Trophoblast cell (in vitro differentiated cells and primary cell): ENCODE measurements at regions not wholly inside any gene's neighbourhood (a gene's known extent, or its start where the extent isn't known, plus 50 kb on each side); places are given as distances from the start of the nearest gene placed in this dataset.
A peak's percentile ranks its signal among the peaks of the same experiment; 100 is the strongest.

Source experiments
- DNase-seq, 2 donors: peaks; one replicate each; pipeline ENCODE4 v3.0.0-alpha.2; 2016
- H2AFZ ChIP-seq: 2 replicates; pipeline ENCODE4 v1.6.1; 2013; ENCODE audit warnings: low read length, moderate library complexity, mild to moderate bottlenecking; ENCODE audit not compliant: insufficient read depth, poor library complexity
- H2AK5ac ChIP-seq: 2 replicates; pipeline ENCODE4 v1.6.1; 2013; ENCODE audit warnings: mild to moderate bottlenecking, low read length
- H2BK120ac ChIP-seq: 2 replicates; pipeline ENCODE4 v1.6.1; 2013; ENCODE audit warnings: low read length, mild to moderate bottlenecking, moderate library complexity; ENCODE audit not compliant: insufficient read depth, poor library complexity
- H2BK12ac ChIP-seq: 2 replicates; pipeline ENCODE4 v1.6.1; 2013; ENCODE audit warnings: mild to moderate bottlenecking, low read length, moderate library complexity
- H2BK5ac ChIP-seq: 2 replicates; pipeline ENCODE4 v1.6.1; 2013; ENCODE audit warnings: low read length, low read depth, moderate library complexity, mild to moderate bottlenecking; ENCODE audit not compliant: poor library complexity
- H3K14ac ChIP-seq: 2 replicates; pipeline ENCODE4 v1.6.1; 2013; ENCODE audit warnings: mild to moderate bottlenecking, low read length
- H3K18ac ChIP-seq: 2 replicates; pipeline ENCODE4 v1.6.1; 2013; ENCODE audit warnings: mild to moderate bottlenecking, low read length
- H3K23ac ChIP-seq: 2 replicates; pipeline ENCODE4 v1.6.1; 2013; ENCODE audit warnings: low read length
- H3K27ac ChIP-seq: 2 replicates; pipeline ENCODE4 v1.5.1; 2013; ENCODE audit warnings: low read depth, mild to moderate bottlenecking, inconsistent platforms, low read length, moderate library complexity
- H3K27me3 ChIP-seq: 2 replicates; pipeline ENCODE4 v1.6.1; 2013; ENCODE audit warnings: inconsistent platforms, mild to moderate bottlenecking, low read length, moderate library complexity; ENCODE audit not compliant: insufficient read depth
- H3K36me3 ChIP-seq, 2 experiments: 1 replicate in 1 of 2; 2 replicates in 1 of 2; pipeline ENCODE4 v1.6.1; 2013; ENCODE audit warnings: low read length in 2 of 2, mild to moderate bottlenecking in 2 of 2, moderate library complexity in 1 of 2; ENCODE audit not compliant: insufficient read depth in 2 of 2, control insufficient read depth in 1 of 2
- H3K4ac ChIP-seq: 2 replicates; pipeline ENCODE4 v1.6.1; 2013; ENCODE audit warnings: low read depth, mild to moderate bottlenecking, low read length, moderate library complexity
- H3K4me1 ChIP-seq, 2 experiments: 1 replicate in 1 of 2; 2 replicates in 1 of 2; pipeline ENCODE4 v1.6.1; 2013; ENCODE audit warnings: low read length in 2 of 2, mild to moderate bottlenecking in 2 of 2, moderate library complexity in 1 of 2; ENCODE audit not compliant: insufficient read depth in 2 of 2, control insufficient read depth in 1 of 2
- H3K4me2 ChIP-seq: 2 replicates; pipeline ENCODE4 v1.6.1; 2013; ENCODE audit warnings: inconsistent platforms, mild to moderate bottlenecking, low read length, moderate library complexity
- H3K4me3 ChIP-seq: 2 replicates; pipeline ENCODE4 v1.5.1; 2013; ENCODE audit warnings: mild to moderate bottlenecking, low read depth, low read length, inconsistent platforms
- H3K79me1 ChIP-seq: one replicate; pipeline ENCODE4 v1.6.1; 2013; ENCODE audit warnings: low read length
- H3K79me2 ChIP-seq: 2 replicates; pipeline ENCODE4 v1.6.1; 2013; ENCODE audit warnings: low read length, mild to moderate bottlenecking; ENCODE audit not compliant: control insufficient read depth, insufficient read depth, poor library complexity
- H3K9ac ChIP-seq: 2 replicates; pipeline ENCODE4 v1.6.1; 2013; ENCODE audit warnings: mild to moderate bottlenecking, low read length
- H3K9me3 ChIP-seq: 2 replicates; pipeline ENCODE4 v1.6.1; 2013; ENCODE audit warnings: low read depth, mild to moderate bottlenecking, control low read depth, inconsistent platforms, low read length; ENCODE audit not compliant: insufficient read depth
- H4K12ac ChIP-seq: 2 replicates; pipeline ENCODE4 v1.6.1; 2013; ENCODE audit warnings: low read depth, mild to moderate bottlenecking, low read length, moderate library complexity
- H4K8ac ChIP-seq: 2 replicates; pipeline ENCODE4 v1.6.1; 2013; ENCODE audit warnings: low read depth, mild to moderate bottlenecking, low read length, moderate library complexity
- H4K91ac ChIP-seq: one replicate; pipeline ENCODE4 v1.6.1; 2013; ENCODE audit warnings: low read depth, mild to moderate bottlenecking, low read length, moderate library complexity
- WGBS: extraction: QIAGEN DNeasy Blood & Tissue Kit; methylation state at CpG from one replicate; pipeline ENCODE4 v1.1.7; 2013; ENCODE audit warnings: missing lambda C conversion rate; ENCODE audit not compliant: insufficient read length, insufficient coverage; ENCODE audit errors: extremely low coverage; 5-methylcytosine and 5-hydroxymethylcytosine counted together

GRCh38 chr10:113283189-113283588 is 269.7 kb upstream of the HABP2 start:
- Histone ChIP-seq H3K23ac (no peak overlapping the region), H3K4me1 (no peaks in the 10 kb centered on the region)

GRCh38 chr10:113284635-113285034 is 268.2 kb upstream of the HABP2 start:
- H3K79me2 ChIP-seq: no peaks in the 10 kb centered on the region
- no peak overlapping the region for H3K4me2 ChIP-seq
- H3K27me3 ChIP-seq: no peaks in the 10 kb centered on the region
- H3K14ac ChIP-seq: no peak overlapping the region
- peaks cover 2% of the 10 kb centered on the region for H3K9me3 ChIP-seq
- H2AK5ac ChIP-seq: no peak overlapping the region
- no peak overlapping the region for H2BK120ac ChIP-seq
- H4K8ac ChIP-seq: no peak overlapping the region
- no CpG with 5 or more reads among the region's 4 CpGs for WGBS
- no peak overlapping the region for H3K9ac ChIP-seq
- H2BK5ac ChIP-seq: no peak overlapping the region
- no peak overlapping the region for H3K27ac ChIP-seq
- no peaks in the 10 kb centered on the region for H3K36me3 ChIP-seq
- no peak overlapping the region for H3K4me3 ChIP-seq
- H3K23ac ChIP-seq: no peak overlapping the region
- no peak overlapping the region for H3K4ac ChIP-seq
- H3K18ac ChIP-seq: no peak overlapping the region
- no peak overlapping the region for H2BK12ac ChIP-seq
- no peak overlapping the region for H4K91ac ChIP-seq
- no peaks in the 10 kb centered on the region for H3K79me1 ChIP-seq
- no peak overlapping the region for H4K12ac ChIP-seq
- no peak for DNase-seq
- H3K4me1 ChIP-seq: no peaks in the 10 kb centered on the region
- H2AFZ ChIP-seq: no peak overlapping the region

More at GRCh38 chr10:113283189-113283588, 269.7 kb upstream of the HABP2 start:
- WGBS: no CpG with 5 or more reads among the region's 5 CpGs
- Histone ChIP-seq H3K27ac (no peak overlapping the region), H3K79me1 (no peaks in the 10 kb centered on the region), H3K18ac (no peak overlapping the region), H2BK12ac (no peak overlapping the region), H3K4me2 (no peak overlapping the region), H2AFZ (no peak overlapping the region), H2BK5ac (no peak overlapping the region), H3K4me3 (no peak overlapping the region), H2AK5ac (no peak overlapping the region), H3K4ac (no peak overlapping the region), H3K27me3 (no peaks in the 10 kb centered on the region), H4K91ac (no peak overlapping the region), H3K9ac (no peak overlapping the region), H3K36me3 (no peaks in the 10 kb centered on the region), H4K8ac (no peak overlapping the region), H3K14ac (no peak overlapping the region), H2BK120ac (no peak overlapping the region), H3K79me2 (no peaks in the 10 kb centered on the region), H4K12ac (no peak overlapping the region), H3K9me3 (peaks cover 2% of the 10 kb centered on the region)
- peak in 1 of 2 donors; percentile 38 for DNase-seq

- Histone ChIP-seq H3K79me2 (no peaks in the 10 kb centered on the region), H2AFZ (no peak overlapping the region), H3K27me3 (no peaks in the 10 kb centered on the region), H3K18ac (no peak overlapping the region), H3K14ac (no peak overlapping the region), H2AK5ac (no peak overlapping the region), H3K79me1 (no peaks in the 10 kb centered on the region), H3K4me1 (no peaks in the 10 kb centered on the region), H3K27ac (no peak overlapping the region), H4K8ac (no peak overlapping the region), H3K4me2 (no peak overlapping the region), H3K23ac (no peak overlapping the region), H3K4me3 (no peak overlapping the region), H4K91ac (no peak overlapping the region), H2BK12ac (no peak overlapping the region), H2BK5ac (no peak overlapping the region), H3K9me3 (peaks cover 2% of the 10 kb centered on the region), H3K9ac (no peak overlapping the region), H3K4ac (no peak overlapping the region), H4K12ac (no peak overlapping the region), H3K36me3 (no peaks in the 10 kb centered on the region), H2BK120ac (no peak overlapping the region)
- DNase-seq: no peak
- no CpG with 5 or more reads among the region's 9 CpGs for WGBS
Observed at GRCh38 chr10:113285305-113285704, 267.5 kb upstream of the HABP2 start.

- H3K18ac ChIP-seq: no peak overlapping the region
- H3K36me3 ChIP-seq: no peaks in the 10 kb centered on the region
- no peak overlapping the region for H3K14ac ChIP-seq
- no peak overlapping the region for H4K91ac ChIP-seq
- no peak overlapping the region for H2BK120ac ChIP-seq
- no peak overlapping the region for H4K12ac ChIP-seq
- H3K4me3 ChIP-seq: no peak overlapping the region
- H3K4me1 ChIP-seq: no peaks in the 10 kb centered on the region
- no peak overlapping the region for H3K27ac ChIP-seq
- no peaks in the 10 kb centered on the region for H3K27me3 ChIP-seq
- H3K79me1 ChIP-seq: no peaks in the 10 kb centered on the region
- DNase-seq: no peak
- no peaks in the 10 kb centered on the region for H3K79me2 ChIP-seq
- no peak overlapping the region for H3K23ac ChIP-seq
- no peak overlapping the region for H2AK5ac ChIP-seq
- no peak overlapping the region for H3K4ac ChIP-seq
- no peak overlapping the region for H2BK12ac ChIP-seq
- no peak overlapping the region for H2BK5ac ChIP-seq
- peaks cover 2% of the 10 kb centered on the region for H3K9me3 ChIP-seq
- H3K4me2 ChIP-seq: no peak overlapping the region
- H2AFZ ChIP-seq: no peak overlapping the region
- no peak overlapping the region for H3K9ac ChIP-seq
- H4K8ac ChIP-seq: no peak overlapping the region
Observed at GRCh38 chr10:113287592-113287991, 265.3 kb upstream of the HABP2 start.
